GM12891 (cell line): ENCODE measurements at regions not wholly inside any gene's neighbourhood (a gene's known extent, or its start where the extent isn't known, plus 50 kb on each side); places are given as distances from the start of the nearest gene placed in this dataset.

ENCODE experiments used
- PAX5 ChIP-seq: IDR thresholded peaks from 2 replicates; pipeline ENCODE4 v1.6.1; 2011; ENCODE audit warnings: low read length, moderate library complexity, mild to moderate bottlenecking; ENCODE audit not compliant: insufficient read depth, severe bottlenecking
- POLR2A ChIP-seq: IDR thresholded peaks from 2 replicates; pipeline ENCODE4 v1.6.1; 2011; ENCODE audit warnings: low read depth, low read length, control low read depth
- POLR2AphosphoS5 ChIP-seq: IDR thresholded peaks from 2 replicates; pipeline ENCODE4 v1.6.1; 2011; ENCODE audit warnings: low read depth, low read length, control low read depth
- POU2F2 ChIP-seq: IDR thresholded peaks from 2 replicates; pipeline ENCODE4 v1.6.1; 2011; ENCODE audit warnings: low read depth, mild to moderate bottlenecking, control low read depth, low read length, moderate library complexity
- SPI1 ChIP-seq: IDR thresholded peaks from 2 replicates; pipeline ENCODE4 v1.6.1; 2011; ENCODE audit warnings: low read depth, low read length, control low read depth
- TAF1 ChIP-seq: IDR thresholded peaks from 2 replicates; pipeline ENCODE4 v1.6.1; 2011; ENCODE audit warnings: low read depth, low read length, control low read depth

DNA sequence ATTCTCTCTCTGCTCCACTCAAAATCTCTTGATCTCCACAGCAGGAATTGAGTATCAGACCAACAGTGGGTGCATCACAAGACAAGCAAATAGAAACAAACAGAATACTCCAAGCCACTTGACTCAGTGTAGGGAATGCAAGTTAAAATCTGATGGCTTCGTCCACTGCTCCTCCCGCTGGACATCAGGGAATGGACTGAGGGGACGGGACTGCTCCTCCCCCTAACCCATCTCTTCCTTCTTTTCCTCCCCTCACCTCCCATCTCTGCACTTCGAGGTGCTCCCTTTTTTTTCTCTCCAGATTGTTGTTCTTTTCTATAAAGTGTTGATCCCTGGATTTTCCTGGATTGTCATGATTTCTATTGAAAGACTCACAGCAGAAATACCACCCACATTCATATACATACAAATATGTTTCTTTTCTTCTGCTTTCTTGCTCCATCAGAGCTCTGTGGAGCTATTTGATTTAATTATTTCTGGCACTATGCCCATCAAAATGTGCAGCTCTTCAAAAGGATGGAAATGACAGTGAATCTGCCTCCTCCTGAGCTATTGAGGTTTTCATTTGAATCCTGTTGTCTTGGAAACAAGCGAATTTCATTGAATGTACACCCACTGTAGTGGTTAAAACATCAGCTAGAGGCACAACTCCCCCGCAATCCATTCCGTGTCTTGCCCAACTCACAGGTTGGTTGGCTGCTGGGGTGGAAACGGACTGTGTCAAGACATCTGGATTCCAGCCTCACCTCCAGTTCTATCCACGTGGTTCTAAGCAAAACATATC, 199.7 kb downstream of the SPTSSA start:
- TF ChIP-seq POLR2A: no peak
- TF ChIP-seq PAX5: no peak
- TF ChIP-seq POLR2AphosphoS5: no peak
- TF ChIP-seq TAF1: no peak
- TF ChIP-seq SPI1: no peak
- no peak for TF ChIP-seq POU2F2
